Keratinocyte (primary cell): ENCODE measurements at regions not wholly inside any gene's neighbourhood (a gene's known extent, or its start where the extent isn't known, plus 50 kb on each side); places are given as distances from the start of the nearest gene placed in this dataset.

Source experiments
- EZH2 ChIP-seq: IDR thresholded peaks from one replicate; pipeline ENCODE4 v1.6.1; 2012; ENCODE audit warnings: inconsistent platforms, mild to moderate bottlenecking, low read length, moderate library complexity
- TF ChIP-seq, protein P1 (sequence below), 3 experiments: IDR thresholded peaks in 1 of 3; conservative IDR thresholded peaks in 1 of 3; optimal IDR thresholded peaks in 1 of 3; 2 replicates in 2 of 3; 3 replicates in 1 of 3; pipeline versions ENCODE3 to v1.5.1; 2011; ENCODE audit warnings: low read length in 3 of 3, mild to moderate bottlenecking in 3 of 3, moderate library complexity in 2 of 3, control low read depth in 1 of 3, inconsistent platforms in 1 of 3; ENCODE audit not compliant: insufficient read depth in 2 of 3; ENCODE audit errors: extremely low read depth in 1 of 3

DNA sequence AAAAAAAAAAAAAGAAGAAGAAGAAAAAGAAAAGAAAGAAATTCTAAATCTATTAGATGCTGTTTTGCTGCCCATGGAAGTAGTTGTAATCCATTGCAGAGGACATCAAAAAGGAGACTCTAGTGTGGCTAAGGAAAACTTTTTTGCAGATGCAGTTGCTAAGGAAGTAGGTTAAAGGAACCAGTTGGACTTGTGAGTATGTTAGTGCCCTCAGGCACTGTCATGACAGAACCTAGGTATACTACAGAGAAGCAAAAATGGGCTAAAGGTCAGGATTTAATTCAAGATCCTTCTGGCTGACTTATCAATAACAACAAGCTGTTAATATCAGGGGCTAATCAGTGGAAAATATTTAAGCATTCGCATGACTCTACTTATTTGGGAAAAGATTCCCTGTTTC, 1571.6 kb upstream of the FLRT2 start:
- TF ChIP-seq, protein P1, sequence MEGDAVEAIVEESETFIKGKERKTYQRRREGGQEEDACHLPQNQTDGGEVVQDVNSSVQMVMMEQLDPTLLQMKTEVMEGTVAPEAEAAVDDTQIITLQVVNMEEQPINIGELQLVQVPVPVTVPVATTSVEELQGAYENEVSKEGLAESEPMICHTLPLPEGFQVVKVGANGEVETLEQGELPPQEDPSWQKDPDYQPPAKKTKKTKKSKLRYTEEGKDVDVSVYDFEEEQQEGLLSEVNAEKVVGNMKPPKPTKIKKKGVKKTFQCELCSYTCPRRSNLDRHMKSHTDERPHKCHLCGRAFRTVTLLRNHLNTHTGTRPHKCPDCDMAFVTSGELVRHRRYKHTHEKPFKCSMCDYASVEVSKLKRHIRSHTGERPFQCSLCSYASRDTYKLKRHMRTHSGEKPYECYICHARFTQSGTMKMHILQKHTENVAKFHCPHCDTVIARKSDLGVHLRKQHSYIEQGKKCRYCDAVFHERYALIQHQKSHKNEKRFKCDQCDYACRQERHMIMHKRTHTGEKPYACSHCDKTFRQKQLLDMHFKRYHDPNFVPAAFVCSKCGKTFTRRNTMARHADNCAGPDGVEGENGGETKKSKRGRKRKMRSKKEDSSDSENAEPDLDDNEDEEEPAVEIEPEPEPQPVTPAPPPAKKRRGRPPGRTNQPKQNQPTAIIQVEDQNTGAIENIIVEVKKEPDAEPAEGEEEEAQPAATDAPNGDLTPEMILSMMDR (optimal IDR thresholded peaks at IDR 0.05 in 1 of 3, IDR thresholded peaks at IDR 0.05 in 1 of 3, conservative IDR thresholded peaks at IDR 0.05 in 1 of 3; ENCODE audit: extremely low read depth in 1 of 3, insufficient read depth in 2 of 3, low read length in 3 of 3), result no peak
- no peak for TF ChIP-seq EZH2
